GM12875 (cell line): ENCODE measurements at regions not wholly inside any gene's neighbourhood (a gene's known extent, or its start where the extent isn't known, plus 50 kb on each side); places are given as distances from the start of the nearest gene placed in this dataset.

Source experiments
- H3K4me3 ChIP-seq: one replicate; pipeline ENCODE4 v1.5.1; 2011; ENCODE audit warnings: low read depth, low read length, control low read depth
- CTCF ChIP-seq: IDR thresholded peaks from 2 replicates; pipeline ENCODE4 v1.5.1; 2011; ENCODE audit warnings: low read depth, mild to moderate bottlenecking, control low read depth, inconsistent platforms, low read length, moderate library complexity, borderline replicate concordance; ENCODE audit not compliant: insufficient read depth

- no peak for TF ChIP-seq CTCF
- no peak overlapping the region for H3K4me3 ChIP-seq
These were observed 488.2 kb upstream of the ROBO2 start for GRCh38 chr3:76551739-76552138.

GRCh38 chr3:76552653-76553052, 487.2 kb upstream of the ROBO2 start:
- H3K4me3 ChIP-seq = no peak overlapping the region
- no peak for TF ChIP-seq CTCF

GRCh38 chr3:76554707-76555106, 485.2 kb upstream of the ROBO2 start:
- no peak overlapping the region for H3K4me3 ChIP-seq

GRCh38 chr3:76561494-76562236, 478.2 kb upstream of the ROBO2 start:
- no peak for TF ChIP-seq CTCF
- H3K4me3 ChIP-seq = no peak overlapping the region

More at GRCh38 chr3:76554707-76555106, 485.2 kb upstream of the ROBO2 start:
- TF ChIP-seq CTCF = no peak

GRCh38 chr3:76565496-76566210, 474.2 kb upstream of the ROBO2 start:
- H3K4me3 ChIP-seq = no peak overlapping the region
- TF ChIP-seq CTCF = no peak

- no peak for TF ChIP-seq CTCF
- H3K4me3 ChIP-seq = no peak overlapping the region
These were observed 473.7 kb upstream of the ROBO2 start for GRCh38 chr3:76566211-76566534.

GRCh38 chr3:76566904-76567303, 473.0 kb upstream of the ROBO2 start:
- TF ChIP-seq CTCF = no peak
- no peak overlapping the region for H3K4me3 ChIP-seq
